HepG2 (cell line): ENCODE measurements at regions not wholly inside any gene's neighbourhood (a gene's known extent, or its start where the extent isn't known, plus 50 kb on each side); places are given as distances from the start of the nearest gene placed in this dataset.

Source experiments
- ATAC-seq: fragments of 200-7000 bp; cut with Tn5 transposase; 3 replicates; pipeline ENCODE4 v1.9.1; 2020; ENCODE audit warnings: mild to moderate bottlenecking, moderate library complexity
- BruUV-seq: library from RNA; stranded (reverse); fragments of 400-500 nt; replicated peaks from 2 replicates; lab custom pipeline; 2021; lab: Mats Ljungman, UMichigan
- CTCF ChIA-PET: fragments of 300-600 bp; formaldehyde crosslinking; extraction: SDS; loops from one replicate; lab custom pipeline; 2021; ENCODE audit warnings: low total read pairs, inconsistent platforms, low intra/inter-chr PET ratio; lab: Yijun Ruan, JAX
- POLR2A ChIA-PET: fragments of 350-600 bp; sonication (Branson Sonifier 250); formaldehyde crosslinking; loops from one replicate; lab custom pipeline; 2020; ENCODE audit warnings: antibody characterized with exemption, inconsistent platforms; lab: Yijun Ruan, JAX
- DNase-seq: peaks from one replicate; pipeline ENCODE4 v3.0.0-alpha.2; 2015; ENCODE audit warnings: low spot score
- FAIRE-seq: peaks from 3 replicates; lab custom pipeline; 2011; peaks lifted over from hg19 to GRCh38; lab: Jason Lieb, UNC
- H2AFZ ChIP-seq: one replicate; pipeline ENCODE4 v1.6.1; 2011; ENCODE audit warnings: low read length, inconsistent platforms
- H3K27ac ChIP-seq: fragments of 300-600 bp; 3 replicates; pipeline ENCODE4 v1.8.0; 2011; ENCODE audit warnings: mixed run types, mild to moderate bottlenecking, mixed read lengths, low read length, inconsistent platforms; ENCODE audit not compliant: insufficient read depth; ENCODE audit errors: extremely low read length
- H3K27me3 ChIP-seq, 2 experiments: fragments of 200-600 bp in 1 of 2; 2 replicates in 1 of 2; 3 replicates in 1 of 2; pipeline versions ENCODE4 v1.6.0 to v1.8.0; 2011; ENCODE audit warnings: low read length in 2 of 2, mild to moderate bottlenecking in 2 of 2, moderate library complexity in 2 of 2, inconsistent platforms in 1 of 2; ENCODE audit not compliant: insufficient read depth in 2 of 2, control insufficient read depth in 1 of 2
- H3K36me3 ChIP-seq, 2 experiments: fragments of 200-600 bp in 1 of 2; replicated peaks in 1 of 2; 2 replicates in 1 of 2; 3 replicates in 1 of 2; pipeline versions ENCODE4 v1.5.1 to v1.8.0; 2011; ENCODE audit warnings: low read length in 2 of 2, inconsistent platforms in 1 of 2; ENCODE audit not compliant: insufficient read depth in 2 of 2, control insufficient read depth in 1 of 2
- H3K4me1 ChIP-seq: 2 replicates; pipeline ENCODE4 v1.5.1; 2012; ENCODE audit warnings: low read length, inconsistent platforms; ENCODE audit not compliant: insufficient read depth
- H3K4me2 ChIP-seq: 2 replicates; pipeline ENCODE4 v1.6.0; 2011; ENCODE audit warnings: low read depth, low read length, inconsistent platforms
- H3K4me3 ChIP-seq, 3 experiments: fragments of 200-600 bp in 1 of 3; sonication (generic), shearing (Covaris generic) in 1 of 3; replicated peaks in 1 of 3; 2 replicates each; pipeline ENCODE4 v1.5.1; 2011 to 2016; ENCODE audit warnings: low read length in 3 of 3, inconsistent platforms in 2 of 3, low read depth in 2 of 3, mild to moderate bottlenecking in 2 of 3, control low read depth in 1 of 3, mixed read lengths in 1 of 3; ENCODE audit not compliant: insufficient read depth in 1 of 3
- H3K79me2 ChIP-seq: one replicate; pipeline ENCODE4 v1.6.1; 2011; ENCODE audit warnings: low read length, inconsistent platforms; ENCODE audit not compliant: insufficient read depth
- H3K9ac ChIP-seq: 2 replicates; pipeline ENCODE4 v1.6.0; 2011; ENCODE audit warnings: mild to moderate bottlenecking, low read depth, low read length, inconsistent platforms; ENCODE audit not compliant: insufficient read depth
- H3K9me3 ChIP-seq: 2 replicates; pipeline ENCODE4 v1.5.1; 2012; ENCODE audit warnings: mild to moderate bottlenecking, low read length
- H4K20me1 ChIP-seq: 2 replicates; pipeline ENCODE4 v1.6.0; 2011; ENCODE audit warnings: inconsistent platforms, mild to moderate bottlenecking, low read length, moderate library complexity; ENCODE audit not compliant: insufficient read depth
- CHD2 ChIP-seq: IDR thresholded peaks from 2 replicates; pipeline ENCODE4 v1.6.1; 2011; ENCODE audit warnings: low read depth, low read length, improper control_type of control experiment
- IRF9 ChIP-seq: sonication (generic); formaldehyde crosslinking; IDR thresholded peaks from 2 replicates; pipeline ENCODE4 v1.8.0; 2022; ENCODE audit warnings: missing genetic modification reagents, mild to moderate bottlenecking, borderline replicate concordance
- KLF15 ChIP-seq: sonication (generic); formaldehyde crosslinking; IDR thresholded peaks from 2 replicates; pipeline ENCODE4 v1.8.1; 2023; ENCODE audit warnings: borderline replicate concordance, mild to moderate bottlenecking, inconsistent platforms, missing genetic modification reagents, mixed read lengths
- MEIS1 ChIP-seq: sonication (generic); formaldehyde crosslinking; IDR thresholded peaks from 2 replicates; pipeline ENCODE4 v1.9.0; 2021; ENCODE audit warnings: mild to moderate bottlenecking, missing genetic modification reagents, moderate library complexity, borderline replicate concordance
- SP1 ChIP-seq, 2 experiments: fragments of 450-650 bp in 1 of 2; sonication (generic) in 1 of 2; formaldehyde crosslinking in 1 of 2; IDR thresholded peaks; 2 replicates each; pipeline versions ENCODE4 v1.4.0 to v1.6.1; 2016 to 2020; ENCODE audit warnings: missing genetic modification reagents in 1 of 2
- SRSF9 ChIP-seq: fragments of 200-400 bp; formaldehyde crosslinking; IDR thresholded peaks from 2 replicates; pipeline ENCODE4 v1.6.1; 2018; ENCODE audit warnings: borderline replicate concordance, mild to moderate bottlenecking, low read depth, low read length; ENCODE audit not compliant: insufficient read depth, poor library complexity, severe bottlenecking
- TEF ChIP-seq: sonication (generic); formaldehyde crosslinking; IDR thresholded peaks from 2 replicates; pipeline ENCODE4 v1.5.0; 2020; ENCODE audit warnings: missing genetic modification reagents
- TRIM24 ChIP-seq: sonication (generic); formaldehyde crosslinking; IDR thresholded peaks from 2 replicates; pipeline ENCODE4 v1.8.0; 2022; ENCODE audit warnings: mild to moderate bottlenecking, missing genetic modification reagents
- ZBTB44 ChIP-seq: sonication (generic); formaldehyde crosslinking; IDR thresholded peaks from 2 replicates; pipeline ENCODE4 v1.4.0; 2020; ENCODE audit warnings: missing genetic modification reagents
- ZNF468 ChIP-seq: sonication (generic); formaldehyde crosslinking; IDR thresholded peaks from 2 replicates; pipeline ENCODE4 v1.8.0; 2022; ENCODE audit warnings: mild to moderate bottlenecking, moderate library complexity, missing genetic modification reagents
- ZNF709 ChIP-seq: sonication (generic); formaldehyde crosslinking; IDR thresholded peaks from 2 replicates; pipeline ENCODE4 v1.5.0; 2020; ENCODE audit warnings: mild to moderate bottlenecking, missing genetic modification reagents
- ZNF761 ChIP-seq: sonication (generic); formaldehyde crosslinking; conservative IDR thresholded peaks from 2 replicates; pipeline ENCODE4 v1.4.0; 2020; ENCODE audit warnings: mild to moderate bottlenecking, missing genetic modification reagents
- WGBS: methylation state at CpG from one replicate; pipeline ENCODE4 v1.1.6; 2017; ENCODE audit warnings: low lambda C conversion rate; 5-methylcytosine and 5-hydroxymethylcytosine counted together
- in situ Hi-C: cut with HindIII; loops from 2 replicates; pipeline ENCODE4 v1.10.0; 2017; ENCODE audit warnings: low pct_unique_long_range_greater_than_20kb; ENCODE audit not compliant: extremely low pct_ligation_motif_present
- intact Hi-C: fragments of 100-400 bp; cut with micrococcal nuclease; formaldehyde crosslinking; loops from one replicate; pipeline ENCODE4 v1.10.0; 2022; ENCODE audit not compliant: unreplicated experiment
- TF ChIP-seq, protein P1 (sequence below): sonication (generic); formaldehyde crosslinking; IDR thresholded peaks from 2 replicates; pipeline ENCODE4 v1.8.1; 2023; ENCODE audit warnings: mild to moderate bottlenecking, missing genetic modification reagents
- TF ChIP-seq, protein P2 (sequence below): sonication (generic); formaldehyde crosslinking; IDR thresholded peaks from 2 replicates; pipeline ENCODE4 v1.4.0; 2020; ENCODE audit warnings: missing genetic modification reagents
- TF ChIP-seq, protein P3 (sequence below): sonication (generic); formaldehyde crosslinking; IDR thresholded peaks from 2 replicates; pipeline ENCODE4 v1.8.1; 2022; ENCODE audit warnings: mild to moderate bottlenecking, missing genetic modification reagents

DNA sequence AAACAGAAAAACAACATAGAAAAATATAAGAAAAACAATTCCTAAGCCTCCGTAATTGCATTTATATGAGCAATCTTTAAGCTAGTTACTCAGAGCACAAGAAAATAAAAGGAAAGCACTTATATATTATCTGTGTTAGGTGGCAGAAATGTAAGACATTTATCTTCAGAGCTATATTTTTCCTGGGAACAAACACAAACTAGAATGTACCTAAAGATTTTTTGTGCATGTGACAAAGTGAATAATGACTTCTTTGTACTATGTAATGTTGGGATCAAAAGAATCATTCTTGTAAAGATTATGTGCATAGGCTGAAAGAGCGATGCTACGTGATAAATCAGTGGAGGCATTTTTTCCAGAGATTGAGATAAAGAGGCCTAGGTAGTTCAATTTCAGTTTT, 111.3 kb upstream of the GMNC start (continued):
- TF ChIP-seq IRF9 (CRISPR knock-in tag) (no peak), ZBTB44 (CRISPR knock-in tag) (no peak), ZNF761 (CRISPR knock-in tag) (no peak), SP1 (IDR thresholded peaks at IDR 0.05) (no peak), SP1 (CRISPR knock-in tag; IDR thresholded peaks at IDR 0.05) (no peak)
- TF ChIP-seq, protein P1, sequence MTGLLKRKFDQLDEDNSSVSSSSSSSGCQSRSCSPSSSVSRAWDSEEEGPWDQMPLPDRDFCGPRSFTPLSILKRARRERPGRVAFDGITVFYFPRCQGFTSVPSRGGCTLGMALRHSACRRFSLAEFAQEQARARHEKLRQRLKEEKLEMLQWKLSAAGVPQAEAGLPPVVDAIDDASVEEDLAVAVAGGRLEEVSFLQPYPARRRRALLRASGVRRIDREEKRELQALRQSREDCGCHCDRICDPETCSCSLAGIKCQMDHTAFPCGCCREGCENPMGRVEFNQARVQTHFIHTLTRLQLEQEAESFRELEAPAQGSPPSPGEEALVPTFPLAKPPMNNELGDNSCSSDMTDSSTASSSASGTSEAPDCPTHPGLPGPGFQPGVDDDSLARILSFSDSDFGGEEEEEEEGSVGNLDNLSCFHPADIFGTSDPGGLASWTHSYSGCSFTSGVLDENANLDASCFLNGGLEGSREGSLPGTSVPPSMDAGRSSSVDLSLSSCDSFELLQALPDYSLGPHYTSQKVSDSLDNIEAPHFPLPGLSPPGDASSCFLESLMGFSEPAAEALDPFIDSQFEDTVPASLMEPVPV (CRISPR knock-in tag), result no peak
- TF ChIP-seq, protein P2, sequence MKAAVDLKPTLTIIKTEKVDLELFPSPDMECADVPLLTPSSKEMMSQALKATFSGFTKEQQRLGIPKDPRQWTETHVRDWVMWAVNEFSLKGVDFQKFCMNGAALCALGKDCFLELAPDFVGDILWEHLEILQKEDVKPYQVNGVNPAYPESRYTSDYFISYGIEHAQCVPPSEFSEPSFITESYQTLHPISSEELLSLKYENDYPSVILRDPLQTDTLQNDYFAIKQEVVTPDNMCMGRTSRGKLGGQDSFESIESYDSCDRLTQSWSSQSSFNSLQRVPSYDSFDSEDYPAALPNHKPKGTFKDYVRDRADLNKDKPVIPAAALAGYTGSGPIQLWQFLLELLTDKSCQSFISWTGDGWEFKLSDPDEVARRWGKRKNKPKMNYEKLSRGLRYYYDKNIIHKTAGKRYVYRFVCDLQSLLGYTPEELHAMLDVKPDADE (CRISPR knock-in tag), result no peak

- DNase-seq (no peak), FAIRE-seq (no peak), ATAC-seq (no peak)
- H3K9me3 ChIP-seq, result no peaks in the 10 kb centered on the region
- CTCF ChIA-PET, result no interaction called here
- no peaks in the 10 kb centered on the region for H3K36me3 ChIP-seq
- no peak overlapping the region for H3K27ac ChIP-seq
- H3K4me3 ChIP-seq, result no peak overlapping the region
- BruUV-seq, result no TSS peak
- in situ Hi-C loops, result no loop called here
- intact Hi-C loops, result no loop called here
- WGBS, result no CpG with 5 or more reads among the region's 1 CpG
- H2AFZ ChIP-seq, result no peak overlapping the region
- H3K9ac ChIP-seq, result no peak overlapping the region
- H3K79me2 ChIP-seq, result no peaks in the 10 kb centered on the region
- no peaks in the 10 kb centered on the region for H4K20me1 ChIP-seq
- no peak overlapping the region for H3K4me2 ChIP-seq
- POLR2A ChIA-PET, result no interaction called here
- H3K4me1 ChIP-seq, result no peaks in the 10 kb centered on the region
- H3K27me3 ChIP-seq, result no peaks in the 10 kb centered on the region
- TF ChIP-seq, protein P3, sequence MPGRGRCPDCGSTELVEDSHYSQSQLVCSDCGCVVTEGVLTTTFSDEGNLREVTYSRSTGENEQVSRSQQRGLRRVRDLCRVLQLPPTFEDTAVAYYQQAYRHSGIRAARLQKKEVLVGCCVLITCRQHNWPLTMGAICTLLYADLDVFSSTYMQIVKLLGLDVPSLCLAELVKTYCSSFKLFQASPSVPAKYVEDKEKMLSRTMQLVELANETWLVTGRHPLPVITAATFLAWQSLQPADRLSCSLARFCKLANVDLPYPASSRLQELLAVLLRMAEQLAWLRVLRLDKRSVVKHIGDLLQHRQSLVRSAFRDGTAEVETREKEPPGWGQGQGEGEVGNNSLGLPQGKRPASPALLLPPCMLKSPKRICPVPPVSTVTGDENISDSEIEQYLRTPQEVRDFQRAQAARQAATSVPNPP (CRISPR knock-in tag), result no peak
- no peak for TF ChIP-seq TRIM24 (CRISPR knock-in tag)
- TF ChIP-seq SRSF9, result no peak
- TF ChIP-seq TEF (CRISPR knock-in tag), result no peak
- TF ChIP-seq KLF15 (CRISPR knock-in tag), result no peak
- TF ChIP-seq ZNF468, result no peak
- TF ChIP-seq ZNF709, result no peak
- TF ChIP-seq MEIS1 (CRISPR knock-in tag), result no peak
- TF ChIP-seq CHD2, result no peak
Observed at GRCh38 chr3:190972840-190973270, 110.4 kb upstream of the GMNC start.
